Neural progenitor cell (in vitro differentiated cells): ENCODE measurements at regions not wholly inside any gene's neighbourhood (a gene's known extent, or its start where the extent isn't known, plus 50 kb on each side); places are given as distances from the start of the nearest gene placed in this dataset.

Source experiments
- DNase-seq: peaks from one replicate; pipeline ENCODE4 v3.0.0-alpha.2; 2016; ENCODE audit warnings: low spot score
- H2AFZ ChIP-seq: fragments of 200-600 bp; sonication (generic); replicated peaks from 2 replicates; pipeline ENCODE4 v1.6.1; 2016; ENCODE audit warnings: antibody characterized with exemption
- H3F3A ChIP-seq: fragments of 200-600 bp; sonication (generic); 2 replicates; pipeline ENCODE4 v1.6.1; 2016; ENCODE audit warnings: antibody characterized with exemption, low read depth
- H3K27ac ChIP-seq: fragments of 200-600 bp; sonication (generic); 2 replicates; pipeline ENCODE4 v1.5.1; 2016; ENCODE audit warnings: mild to moderate bottlenecking
- H3K27me3 ChIP-seq: fragments of 200-600 bp; sonication (generic); 2 replicates; pipeline ENCODE4 v1.6.1; 2016; ENCODE audit warnings: mild to moderate bottlenecking, moderate library complexity
- H3K36me3 ChIP-seq: fragments of 200-600 bp; sonication (generic); 2 replicates; pipeline ENCODE4 v1.5.1; 2016
- H3K4me1 ChIP-seq: fragments of 200-600 bp; sonication (generic); 2 replicates; pipeline ENCODE4 v1.6.1; 2016; ENCODE audit warnings: mixed run types
- H3K4me2 ChIP-seq: fragments of 200-600 bp; sonication (generic); 2 replicates; pipeline ENCODE4 v1.6.1; 2016
- H3K4me3 ChIP-seq: fragments of 200-600 bp; sonication (generic); 2 replicates; pipeline ENCODE4 v1.5.1; 2016
- H3K79me2 ChIP-seq: fragments of 200-600 bp; sonication (generic); 2 replicates; pipeline ENCODE4 v1.6.1; 2016; ENCODE audit warnings: low read depth
- H3K9ac ChIP-seq: fragments of 200-600 bp; sonication (generic); 2 replicates; pipeline ENCODE4 v1.6.1; 2016
- H3K9me3 ChIP-seq: fragments of 200-600 bp; sonication (generic); 2 replicates; pipeline ENCODE4 v1.5.1; 2016; ENCODE audit warnings: low read depth
- H4K20me1 ChIP-seq: fragments of 200-600 bp; sonication (generic); 2 replicates; pipeline ENCODE4 v1.6.1; 2016; ENCODE audit warnings: low read depth
- H3K27ac Mint-ChIP-seq: 3 replicates; pipeline ENCODE4 v1.8.0; 2021; ENCODE audit warnings: mixed read lengths
- H3K27me3 Mint-ChIP-seq: 2 replicates; pipeline ENCODE4 v1.8.0; 2022; ENCODE audit warnings: low read depth, mild to moderate bottlenecking, inconsistent platforms, moderate library complexity, mixed read lengths; ENCODE audit not compliant: insufficient read depth
- H3K36me3 Mint-ChIP-seq: 3 replicates; pipeline ENCODE4 v1.8.0; 2021; ENCODE audit warnings: mixed read lengths
- H3K4me1 Mint-ChIP-seq: 3 replicates; pipeline ENCODE4 v1.8.0; 2021; ENCODE audit warnings: mixed read lengths
- H3K4me3 Mint-ChIP-seq: 3 replicates; pipeline ENCODE4 v1.8.0; 2021; ENCODE audit warnings: mild to moderate bottlenecking, moderate library complexity, mixed read lengths
- H3K9me3 Mint-ChIP-seq: 3 replicates; pipeline ENCODE4 v1.8.0; 2020; ENCODE audit warnings: mixed read lengths
- EZH2 ChIP-seq: fragments of 200-600 bp; sonication (generic); IDR thresholded peaks from 2 replicates; pipeline ENCODE4 v1.6.1; 2017; ENCODE audit warnings: antibody characterized with exemption, mild to moderate bottlenecking, moderate library complexity
- EZH2phosphoT487 ChIP-seq: fragments of 200-600 bp; sonication (generic); IDR thresholded peaks from 2 replicates; pipeline ENCODE4 v1.6.1; 2017; ENCODE audit warnings: antibody characterized with exemption
- TF ChIP-seq, protein P1 (sequence below): fragments of 200-600 bp; sonication (generic); IDR thresholded peaks from 2 replicates; pipeline ENCODE4 v1.5.1; 2017; ENCODE audit warnings: antibody characterized with exemption, mild to moderate bottlenecking

DNA sequence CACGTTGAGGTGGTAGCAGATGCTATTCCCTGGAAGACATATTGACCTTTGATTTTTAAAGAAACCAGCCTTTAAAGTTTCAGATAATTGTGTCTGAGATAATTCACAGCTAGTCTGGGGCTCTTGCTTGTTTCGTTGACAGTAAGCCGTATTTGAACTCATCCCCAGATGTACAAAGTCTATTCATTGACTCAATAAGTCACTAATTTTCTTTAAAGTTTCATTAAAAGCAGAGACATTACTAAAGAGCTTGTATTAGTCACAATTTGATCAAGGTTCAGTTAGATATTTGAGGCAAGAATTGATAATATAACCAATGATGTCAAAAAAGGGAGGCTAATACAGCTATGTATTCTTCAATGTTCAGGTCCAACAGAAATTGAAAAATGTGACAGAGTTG is 158.0 kb downstream of the PCSK1 start:
- no peak for TF ChIP-seq EZH2phosphoT487
- TF ChIP-seq, protein P1, sequence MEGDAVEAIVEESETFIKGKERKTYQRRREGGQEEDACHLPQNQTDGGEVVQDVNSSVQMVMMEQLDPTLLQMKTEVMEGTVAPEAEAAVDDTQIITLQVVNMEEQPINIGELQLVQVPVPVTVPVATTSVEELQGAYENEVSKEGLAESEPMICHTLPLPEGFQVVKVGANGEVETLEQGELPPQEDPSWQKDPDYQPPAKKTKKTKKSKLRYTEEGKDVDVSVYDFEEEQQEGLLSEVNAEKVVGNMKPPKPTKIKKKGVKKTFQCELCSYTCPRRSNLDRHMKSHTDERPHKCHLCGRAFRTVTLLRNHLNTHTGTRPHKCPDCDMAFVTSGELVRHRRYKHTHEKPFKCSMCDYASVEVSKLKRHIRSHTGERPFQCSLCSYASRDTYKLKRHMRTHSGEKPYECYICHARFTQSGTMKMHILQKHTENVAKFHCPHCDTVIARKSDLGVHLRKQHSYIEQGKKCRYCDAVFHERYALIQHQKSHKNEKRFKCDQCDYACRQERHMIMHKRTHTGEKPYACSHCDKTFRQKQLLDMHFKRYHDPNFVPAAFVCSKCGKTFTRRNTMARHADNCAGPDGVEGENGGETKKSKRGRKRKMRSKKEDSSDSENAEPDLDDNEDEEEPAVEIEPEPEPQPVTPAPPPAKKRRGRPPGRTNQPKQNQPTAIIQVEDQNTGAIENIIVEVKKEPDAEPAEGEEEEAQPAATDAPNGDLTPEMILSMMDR, result no peak
- no peak for TF ChIP-seq EZH2
- no peak overlapping the region for H2AFZ ChIP-seq
- H3K9me3 Mint-ChIP-seq, result peaks cover 11% of the 10 kb centered on the region
- H3K4me1 ChIP-seq, result no peaks in the 10 kb centered on the region
- H3K27ac ChIP-seq, result no peak overlapping the region
- H3K4me1 Mint-ChIP-seq, result no peaks in the 10 kb centered on the region
- H3K79me2 ChIP-seq, result no peaks in the 10 kb centered on the region
- no peak overlapping the region for H3K9ac ChIP-seq
- no peaks in the 10 kb centered on the region for H3K36me3 ChIP-seq
- H3K4me3 Mint-ChIP-seq, result no peak overlapping the region
- DNase-seq, result no peak
- H3K27me3 Mint-ChIP-seq, result no peaks in the 10 kb centered on the region
- no peak overlapping the region for H3K4me3 ChIP-seq
- H3K27me3 ChIP-seq, result no peaks in the 10 kb centered on the region
- H3K4me2 ChIP-seq, result no peak overlapping the region
- no peaks in the 10 kb centered on the region for H3K9me3 ChIP-seq
- H3F3A ChIP-seq, result no peaks in the 10 kb centered on the region
- H4K20me1 ChIP-seq, result no peaks in the 10 kb centered on the region
- no peaks in the 10 kb centered on the region for H3K36me3 Mint-ChIP-seq
- H3K27ac Mint-ChIP-seq, result no peak overlapping the region

DNA sequence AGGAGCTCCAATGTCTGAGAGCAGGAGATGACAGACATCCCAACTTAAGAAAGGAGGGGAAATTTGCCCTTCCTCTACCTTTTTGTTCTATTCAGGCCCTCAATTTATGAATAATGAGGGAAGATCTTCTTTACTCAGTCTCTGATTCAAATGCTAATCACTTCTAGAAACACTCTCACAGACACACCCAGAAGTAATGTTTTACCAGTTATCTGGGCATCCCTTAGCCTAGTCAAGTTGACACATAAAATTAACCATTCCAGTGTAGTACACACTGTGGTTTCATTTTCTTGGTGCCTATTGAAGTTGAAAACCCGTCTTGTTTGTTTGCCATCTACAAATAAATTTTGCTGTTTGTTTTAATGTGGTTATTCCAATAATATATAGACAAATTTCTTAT is 167.6 kb downstream of the PCSK1 start:
- Histone ChIP-seq H3K36me3 (no peaks in the 10 kb centered on the region), H4K20me1 (no peaks in the 10 kb centered on the region), H3K9me3 (no peaks in the 10 kb centered on the region), H3K4me1 (no peaks in the 10 kb centered on the region), H3K27me3 (no peaks in the 10 kb centered on the region), H2AFZ (no peak overlapping the region), H3K9ac (no peak overlapping the region), H3K79me2 (no peaks in the 10 kb centered on the region), H3F3A (no peaks in the 10 kb centered on the region), H3K4me3 (no peak overlapping the region), H3K4me2 (no peak overlapping the region), H3K27ac (no peak overlapping the region)
- TF ChIP-seq, protein P1, result no peak
- TF ChIP-seq EZH2 (no peak), EZH2phosphoT487 (no peak)
- Mint-ChIP-seq H3K27ac (no peak overlapping the region), H3K36me3 (no peaks in the 10 kb centered on the region), H3K4me3 (no peak overlapping the region), H3K27me3 (no peaks in the 10 kb centered on the region), H3K9me3 (peaks cover 26% of the 10 kb centered on the region), H3K4me1 (no peaks in the 10 kb centered on the region)
- no peak for DNase-seq

DNA sequence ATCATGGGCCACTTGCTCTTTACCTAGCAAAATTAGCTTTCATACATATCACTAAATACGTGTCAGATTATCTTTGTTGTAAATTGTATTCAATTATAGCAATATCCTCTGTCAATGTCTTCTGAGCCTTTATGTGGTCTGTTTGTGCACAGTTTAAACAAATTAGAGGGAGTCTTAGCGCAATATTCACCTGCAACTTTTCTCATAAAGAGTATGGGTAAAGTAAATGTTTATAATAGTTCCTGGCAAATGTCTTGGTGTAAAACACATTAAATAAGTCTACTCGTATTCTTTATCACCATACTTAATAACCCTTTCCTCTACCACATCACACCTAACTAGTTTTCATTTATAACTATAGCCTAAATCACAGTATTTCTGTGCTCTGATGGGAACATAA is 169.0 kb downstream of the PCSK1 start:
- H3K9me3 ChIP-seq, result no peaks in the 10 kb centered on the region
- Mint-ChIP-seq H3K4me3 (no peak overlapping the region), H3K4me1 (peaks cover 3% of the 10 kb centered on the region), H3K36me3 (no peaks in the 10 kb centered on the region), H3K27ac (no peak overlapping the region), H3K9me3 (peaks cover 16% of the 10 kb centered on the region), H3K27me3 (no peaks in the 10 kb centered on the region)
- TF ChIP-seq EZH2 (no peak), EZH2phosphoT487 (no peak)
- TF ChIP-seq, protein P1, result no peak
- H2AFZ ChIP-seq, result no peak overlapping the region
- DNase-seq, result no peak
- no peaks in the 10 kb centered on the region for H3K79me2 ChIP-seq
- H3K9ac ChIP-seq, result no peak overlapping the region
- no peaks in the 10 kb centered on the region for H4K20me1 ChIP-seq
- no peak overlapping the region for H3K4me2 ChIP-seq
- H3K4me1 ChIP-seq, result peaks cover 8% of the 10 kb centered on the region
- H3F3A ChIP-seq, result no peaks in the 10 kb centered on the region
- no peak overlapping the region for H3K27ac ChIP-seq
- H3K27me3 ChIP-seq, result no peaks in the 10 kb centered on the region
- no peak overlapping the region for H3K4me3 ChIP-seq
- no peaks in the 10 kb centered on the region for H3K36me3 ChIP-seq
